Amniotic stem cell (primary cell): ENCODE measurements at regions not wholly inside any gene's neighbourhood (a gene's known extent, or its start where the extent isn't known, plus 50 kb on each side); places are given as distances from the start of the nearest gene placed in this dataset.

Experiments used
- DNase-seq: peaks from one replicate; lab custom pipeline; 2025; lab: John Stamatoyannopoulos, UW

DNA sequence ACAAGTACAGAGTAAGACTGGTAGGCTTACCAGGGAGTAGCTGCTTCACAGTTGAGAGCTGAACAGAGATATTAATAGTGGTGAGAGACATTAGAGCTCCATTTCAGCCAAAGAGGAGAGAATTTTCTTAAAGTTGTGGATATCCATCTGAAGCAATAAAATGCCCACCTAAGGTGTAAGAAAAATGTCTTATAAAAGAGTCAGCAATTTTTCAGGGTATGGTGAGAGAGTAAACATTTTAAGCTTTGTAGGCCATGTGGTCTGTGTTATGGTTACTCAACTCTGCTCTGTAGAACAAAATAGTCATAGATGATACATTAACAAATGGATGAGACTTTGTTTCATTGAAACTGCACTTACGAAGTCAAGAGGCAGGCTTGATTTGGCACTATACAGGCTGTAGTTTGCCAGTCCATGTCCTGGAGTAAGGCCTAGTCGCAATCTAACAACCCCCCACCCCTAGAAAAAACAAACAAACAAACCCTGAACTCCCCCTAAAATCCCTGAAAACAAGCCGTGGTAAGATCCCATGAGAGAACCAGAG is 945.4 kb upstream of the SEMA6A start:
- no peak for DNase-seq

DNA sequence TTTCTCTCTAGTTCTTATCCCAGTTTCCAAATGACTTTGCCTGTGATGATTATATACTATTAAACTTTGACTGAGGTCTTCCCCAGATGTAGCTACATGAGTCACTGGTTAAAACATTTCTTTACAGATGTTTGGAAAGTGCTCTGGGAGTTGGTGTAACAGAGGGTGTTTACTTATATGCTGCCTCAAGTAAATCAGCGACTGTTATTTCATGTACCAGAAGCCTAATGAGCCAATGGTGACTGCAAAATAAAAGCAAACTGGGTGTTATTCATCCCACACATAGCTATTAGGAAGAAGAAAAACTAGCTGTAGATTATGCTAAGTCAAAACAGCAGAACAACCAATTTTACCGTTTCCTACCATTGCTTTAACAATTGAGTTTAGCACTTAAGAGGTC is 929.7 kb upstream of the SEMA6A start:
- no peak for DNase-seq

DNA sequence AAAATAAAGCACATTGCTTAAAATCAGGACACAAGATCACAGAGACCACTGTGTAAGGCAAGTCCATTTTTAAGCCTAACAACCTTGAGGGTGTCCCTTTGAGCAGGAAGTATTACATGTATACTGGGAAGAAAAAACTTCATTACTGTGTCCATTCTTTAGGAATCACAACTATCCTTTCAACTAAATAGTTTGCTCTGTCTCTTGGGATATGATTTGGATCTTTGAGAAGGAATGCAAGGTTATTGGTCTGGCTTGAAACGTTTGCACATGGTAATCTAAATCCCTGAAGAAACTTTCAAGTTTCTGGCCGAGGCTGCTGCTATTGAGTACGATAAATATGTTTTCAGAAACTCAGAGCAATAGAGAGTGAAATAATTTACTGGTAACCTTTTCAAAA is 923.0 kb upstream of the SEMA6A start:
- DNase-seq = no peak

DNA sequence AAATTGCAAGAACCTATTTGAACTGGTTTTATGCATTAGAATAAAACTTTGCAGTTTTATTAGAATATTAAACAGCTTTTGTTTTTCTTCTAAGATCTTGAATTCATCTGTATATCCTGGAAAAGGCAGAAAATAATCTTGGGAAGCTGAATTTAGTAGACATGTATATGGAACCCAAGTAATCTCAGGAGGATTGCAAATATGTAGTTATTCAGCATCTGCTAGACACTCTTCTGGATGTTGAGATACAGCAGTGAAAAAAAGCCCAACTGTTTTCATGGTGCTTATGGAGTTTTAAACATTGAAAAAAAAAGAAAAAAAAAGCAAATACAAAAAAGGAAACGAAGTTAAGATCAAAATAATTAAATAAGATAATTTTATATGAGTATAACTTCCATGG is 922.2 kb upstream of the SEMA6A start:
- no peak for DNase-seq

DNA sequence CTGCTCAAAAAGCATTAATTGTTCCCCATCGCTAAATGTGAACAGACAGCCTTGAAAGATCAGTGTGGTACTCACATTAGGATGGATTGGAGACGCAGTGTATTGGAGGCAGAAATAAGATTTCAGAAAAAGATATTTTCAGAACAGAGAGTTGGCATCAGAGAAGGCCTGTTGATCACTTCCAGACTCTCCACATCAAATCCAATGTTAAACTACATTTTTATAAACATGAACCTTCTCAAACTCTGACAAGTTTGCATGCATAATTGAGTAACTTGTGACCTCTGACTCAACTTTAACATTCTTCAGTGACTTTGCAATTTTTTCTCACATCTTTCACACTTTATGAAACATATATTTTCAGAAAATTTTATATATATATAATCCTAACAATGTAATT is 919.6 kb upstream of the SEMA6A start:
- DNase-seq = no peak

DNA sequence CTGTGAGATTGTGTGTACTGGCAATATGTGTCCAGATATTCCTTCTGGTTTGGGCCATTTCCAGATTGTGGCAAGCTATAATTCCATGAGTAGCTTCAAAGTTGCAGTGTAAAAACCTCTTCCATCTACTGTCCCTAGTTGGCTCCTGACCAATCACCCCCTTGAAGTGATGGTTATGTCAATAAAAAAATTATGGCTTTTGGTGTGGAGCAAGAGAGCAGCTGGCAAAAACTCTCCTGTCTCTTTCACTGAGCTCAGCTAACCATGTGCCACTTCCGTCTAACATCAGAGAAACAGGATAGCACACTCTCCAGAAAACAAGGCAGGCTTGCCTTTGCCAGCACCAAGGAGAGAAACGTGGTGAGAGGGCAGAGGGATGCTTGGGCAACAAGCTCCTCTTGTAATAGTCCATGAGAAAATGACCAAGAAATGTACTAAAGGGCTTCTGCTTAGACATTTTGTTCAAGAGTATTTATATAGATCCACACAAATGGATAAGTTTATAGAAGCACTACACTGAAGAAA is 914.4 kb upstream of the SEMA6A start:
- DNase-seq = no peak

DNA sequence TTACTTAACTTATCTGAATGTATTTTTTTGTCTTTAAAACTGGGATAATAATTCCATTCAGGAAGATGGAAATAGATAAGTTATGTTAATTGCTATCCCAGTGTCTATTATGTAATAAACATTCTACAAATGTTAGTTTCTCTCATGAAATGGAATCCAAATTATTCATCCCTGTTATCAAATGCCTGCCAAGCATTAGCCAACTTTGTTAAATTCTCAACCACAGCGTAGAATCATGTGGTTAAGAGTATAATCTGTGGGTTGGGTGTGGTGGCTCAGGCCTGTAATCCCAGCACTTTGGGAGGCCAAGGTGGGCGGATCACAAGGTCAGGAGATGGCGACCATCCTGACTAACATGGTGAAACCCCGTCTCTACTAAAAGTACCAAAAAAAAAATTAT is 912.9 kb upstream of the SEMA6A start:
- no peak for DNase-seq

DNA sequence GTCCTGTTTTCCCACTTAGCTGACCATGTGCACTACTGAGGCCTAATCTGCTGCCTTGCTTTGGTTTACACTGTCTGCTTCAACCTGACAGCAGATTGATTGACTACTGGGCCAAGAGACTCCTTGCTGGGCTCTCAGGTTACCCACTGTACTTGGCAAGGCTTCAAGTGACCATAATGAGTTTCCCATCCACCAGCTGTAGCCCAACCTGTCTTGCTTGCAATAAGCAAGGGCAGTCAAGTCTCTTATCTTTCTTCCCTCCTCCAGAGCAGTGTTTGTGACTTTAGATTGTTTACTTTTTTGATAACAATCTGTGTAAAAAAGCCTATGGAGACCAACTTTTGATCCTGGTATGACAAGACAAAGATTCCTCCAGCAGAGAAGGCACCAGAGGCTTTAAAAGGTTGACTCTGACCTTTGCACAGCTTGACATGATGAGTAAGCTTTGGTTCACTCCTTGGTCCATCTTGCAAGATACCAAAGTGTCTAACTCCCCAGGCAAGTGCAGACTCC is 912.3 kb upstream of the SEMA6A start:
- no peak for DNase-seq

DNA sequence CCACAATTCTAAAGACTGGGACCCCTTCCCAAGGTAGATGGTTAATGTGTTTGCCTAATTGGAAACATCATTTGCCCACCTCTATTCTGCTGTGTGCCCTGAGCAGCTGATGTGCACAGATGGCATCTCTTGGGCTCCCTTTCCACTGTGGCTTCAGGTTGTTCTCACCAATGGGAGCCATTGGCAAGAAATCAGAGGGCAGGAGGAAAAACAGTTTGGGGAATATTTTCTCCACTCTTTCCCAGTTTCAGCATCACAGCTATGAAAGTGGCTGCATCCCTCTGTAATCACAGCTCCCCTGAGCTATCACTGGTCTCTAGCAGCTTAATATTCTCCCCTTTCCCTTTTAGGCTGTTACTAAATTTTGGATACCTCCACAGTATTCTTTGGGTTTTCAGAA is 911.6 kb upstream of the SEMA6A start:
- no peak for DNase-seq

DNA sequence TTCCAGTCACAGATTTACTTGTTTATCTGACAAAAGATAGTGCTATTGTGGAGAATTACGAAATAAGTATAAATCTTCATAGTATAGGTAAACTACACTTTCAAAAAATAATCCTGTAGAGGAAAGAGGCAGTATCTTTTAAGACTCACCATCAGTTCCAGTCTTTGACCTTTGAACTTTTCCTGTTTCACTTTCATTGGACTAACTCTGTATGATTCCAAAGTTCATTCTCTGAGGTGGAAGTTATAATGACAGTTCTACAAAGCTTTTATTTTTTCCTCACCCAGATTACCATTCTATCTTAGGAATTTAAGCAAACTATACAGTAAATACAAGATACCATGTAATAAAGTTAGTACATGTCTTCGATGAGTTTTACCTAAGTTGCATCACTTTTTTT is 901.3 kb upstream of the SEMA6A start:
- DNase-seq = no peak

DNA sequence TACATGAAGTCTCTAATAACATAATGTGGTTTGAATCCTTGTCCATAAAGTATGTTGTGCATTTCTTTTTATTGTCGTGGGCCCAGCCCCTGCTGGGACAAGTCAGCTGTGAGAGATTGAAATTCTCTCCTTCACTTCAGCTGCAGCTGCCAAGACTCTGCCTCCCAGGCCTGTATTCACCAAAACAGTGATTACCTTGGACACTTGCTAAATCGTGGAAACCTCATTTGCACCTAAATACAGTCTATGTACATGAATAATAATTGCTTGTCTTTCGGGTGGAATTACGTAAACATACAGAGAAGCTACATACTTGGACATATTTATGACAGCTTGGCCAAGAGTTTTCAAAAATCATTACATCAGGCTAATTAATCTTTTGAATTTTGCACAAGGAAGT is 898.5 kb upstream of the SEMA6A start:
- no peak for DNase-seq

DNA sequence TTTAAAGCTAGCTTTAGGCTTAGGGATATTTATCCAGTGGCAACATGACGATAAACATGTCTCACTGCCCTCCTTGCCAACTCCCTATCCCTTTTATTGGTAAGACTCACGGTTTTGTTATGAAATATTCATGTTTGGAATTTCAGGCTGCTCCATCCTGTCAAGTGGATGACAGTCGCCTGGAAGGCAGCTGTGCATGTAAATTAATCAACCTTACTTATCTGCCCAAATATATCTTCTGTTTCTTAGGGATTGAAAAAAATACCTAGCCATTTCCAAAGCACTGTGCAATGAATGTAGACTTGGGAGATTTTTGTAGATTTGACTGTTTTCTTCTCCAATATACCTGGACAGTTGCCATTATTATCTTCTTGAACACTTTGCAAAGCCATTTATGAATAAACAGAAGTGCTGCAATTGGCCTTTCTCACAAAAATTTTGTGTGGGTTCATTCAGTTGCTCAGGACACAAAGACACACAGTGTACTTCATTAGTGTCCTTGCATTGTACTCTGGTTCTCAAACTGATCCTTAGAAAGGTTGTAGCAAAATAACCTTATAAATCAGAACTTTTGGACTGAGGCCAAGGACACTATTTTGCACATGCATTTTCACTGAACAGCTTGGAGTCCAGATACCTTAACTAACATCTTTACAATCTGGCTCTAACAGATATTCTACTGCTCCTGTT is 889.4 kb upstream of the SEMA6A start:
- DNase-seq = no peak

DNA sequence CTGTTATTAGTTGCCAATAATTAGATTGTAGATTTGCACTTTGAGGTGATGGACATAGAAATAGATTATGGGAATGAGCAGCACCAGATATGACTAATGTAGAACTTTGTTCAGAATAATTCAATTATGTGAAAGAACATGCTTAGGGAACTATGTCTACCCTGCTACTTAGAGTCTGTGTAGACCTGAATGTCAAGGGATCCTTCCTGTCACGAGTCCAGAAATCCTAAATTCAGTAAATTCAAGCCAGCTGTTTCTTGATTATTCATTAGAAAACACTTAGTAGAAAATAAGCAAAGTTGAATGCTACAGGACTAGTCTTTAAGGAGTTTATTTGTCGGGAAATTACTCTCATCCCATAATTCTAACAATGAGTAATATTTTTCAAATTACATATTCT is 887.3 kb upstream of the SEMA6A start:
- DNase-seq = no peak

DNA sequence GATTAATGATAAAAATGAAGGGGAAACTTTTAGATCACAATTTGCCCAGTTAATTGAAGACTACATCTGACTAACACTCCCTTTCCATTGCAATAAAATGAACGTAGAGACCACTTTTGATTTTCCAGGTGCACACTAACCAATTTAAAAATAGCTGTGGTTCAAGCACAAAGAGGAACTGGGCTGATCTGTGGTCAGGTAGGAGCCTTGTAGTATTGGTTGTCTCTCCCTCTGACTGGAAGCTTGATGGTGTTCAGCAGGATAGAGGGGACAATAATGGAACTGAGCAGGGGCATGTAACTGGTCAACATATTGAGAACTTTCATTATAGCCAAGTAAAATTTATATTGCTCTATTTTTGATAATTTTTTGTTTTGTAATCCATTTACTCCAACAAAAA is 886.8 kb upstream of the SEMA6A start:
- DNase-seq = no peak

DNA sequence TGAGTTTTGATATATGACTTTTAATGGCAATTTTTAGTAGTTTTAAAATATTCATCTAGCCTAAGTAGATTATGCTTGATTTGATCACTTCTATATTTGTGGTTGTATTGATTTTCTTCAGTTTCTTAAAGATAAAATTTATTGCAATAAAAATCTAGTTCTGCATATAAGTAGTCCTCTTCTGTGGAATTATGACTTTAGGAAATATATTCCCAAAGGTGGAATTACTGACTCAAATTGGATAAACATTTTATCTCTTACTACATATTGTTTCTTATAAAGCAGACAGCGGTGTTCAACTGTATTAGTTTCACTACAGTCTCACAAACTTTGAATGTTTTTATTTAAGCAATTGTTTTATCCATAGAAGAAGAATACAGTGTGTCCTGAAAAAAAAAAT is 883.0 kb upstream of the SEMA6A start:
- DNase-seq = no peak

DNA sequence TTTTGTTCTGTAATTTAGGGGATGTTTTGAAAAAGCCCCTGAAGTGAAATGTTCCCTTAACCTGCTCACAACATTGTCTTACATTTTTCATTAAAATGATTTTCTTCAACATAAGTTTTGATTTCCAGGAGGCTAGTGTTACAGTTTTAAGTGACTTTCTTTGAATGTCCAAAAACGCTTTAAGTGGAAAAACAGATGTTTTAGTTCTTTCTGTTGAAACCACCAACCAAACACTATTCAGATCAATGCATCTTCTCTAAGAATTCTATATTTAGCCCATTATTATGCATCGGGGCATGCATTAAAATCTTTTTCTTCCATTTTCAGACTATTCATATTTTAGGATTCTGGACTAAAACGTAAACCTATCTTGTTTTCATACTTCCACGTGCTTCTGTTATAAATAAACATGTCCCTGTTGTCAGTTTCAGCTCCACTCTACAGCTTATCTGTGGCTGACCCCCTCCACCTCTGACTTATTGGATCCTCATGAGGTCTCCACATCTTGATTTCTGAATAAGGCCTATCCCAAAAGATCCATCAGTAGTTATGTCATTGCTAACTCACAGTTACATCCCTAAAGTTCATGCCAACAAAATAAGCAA is 882.3 kb upstream of the SEMA6A start:
- no peak for DNase-seq

DNA sequence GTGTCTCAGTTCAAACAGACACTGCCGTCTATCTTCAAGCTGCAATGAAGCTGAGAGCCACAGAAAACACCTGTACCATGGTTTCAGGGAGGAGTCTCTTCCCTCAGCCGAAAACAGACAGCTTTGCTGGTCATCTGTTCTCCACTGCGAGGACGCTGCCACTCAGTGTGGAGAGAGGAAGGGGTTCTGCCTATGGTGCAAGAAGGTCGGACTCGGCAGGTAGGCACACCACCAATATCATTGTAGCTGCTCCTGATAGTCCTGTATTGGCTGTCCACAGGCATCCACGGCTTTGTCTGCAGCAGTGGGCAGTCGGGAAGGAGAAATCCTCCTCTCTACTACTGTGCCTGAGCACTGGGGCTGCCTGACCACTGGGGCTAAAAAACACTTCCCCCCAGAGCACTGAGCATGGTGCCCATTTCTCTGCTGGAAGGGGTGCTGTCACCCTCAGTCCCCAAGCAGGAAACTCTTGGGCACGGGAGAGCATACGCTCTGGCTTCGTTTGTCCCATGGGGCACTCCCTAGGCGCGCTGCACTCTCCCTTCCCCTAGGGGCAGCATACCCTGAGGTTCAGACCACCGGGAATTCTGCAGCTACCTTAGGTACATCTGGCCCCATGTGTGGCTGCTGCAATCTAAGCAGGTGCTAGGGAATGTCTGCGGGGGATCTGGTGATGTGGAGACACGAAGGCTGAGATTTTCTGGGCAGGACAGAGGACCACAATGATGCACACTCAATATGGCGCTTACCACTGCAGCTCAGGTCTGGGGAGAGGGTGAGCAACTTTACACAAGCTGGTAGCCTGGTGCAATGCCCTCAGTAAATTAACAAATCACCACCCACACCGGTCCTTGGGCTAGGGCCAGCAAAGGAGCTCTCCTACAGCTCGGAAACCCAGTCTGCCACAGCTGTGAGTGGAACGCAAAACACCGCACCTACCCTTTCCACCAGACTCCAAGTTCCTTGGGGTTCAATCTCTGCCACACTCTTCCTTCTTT is 880.9 kb upstream of the SEMA6A start:
- DNase-seq = no peak

DNA sequence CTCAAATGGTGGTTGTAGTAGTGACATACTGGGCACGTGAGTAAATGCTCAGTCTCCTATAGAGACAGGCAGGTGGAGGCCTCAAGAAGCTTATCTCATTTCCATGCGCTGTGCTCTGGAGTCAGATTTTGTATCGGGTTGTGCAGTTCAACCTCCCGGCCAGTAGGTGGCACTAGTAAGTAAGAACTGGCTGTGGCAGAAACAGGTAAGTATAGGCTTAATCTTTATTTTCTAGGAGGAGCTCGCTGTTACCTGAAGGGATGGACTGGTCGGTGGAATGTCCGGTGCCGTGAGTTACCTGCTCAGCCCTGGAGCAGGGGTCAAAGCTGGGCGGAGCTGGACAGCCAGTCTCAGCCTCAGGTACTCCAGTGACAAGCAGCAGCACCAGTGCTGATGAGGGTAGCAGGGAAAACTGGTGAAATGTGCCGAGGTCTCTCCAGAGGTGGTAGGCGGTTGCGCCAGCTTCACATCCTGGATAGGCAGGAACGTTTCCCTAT is 880.1 kb upstream of the SEMA6A start:
- DNase-seq = no peak

DNA sequence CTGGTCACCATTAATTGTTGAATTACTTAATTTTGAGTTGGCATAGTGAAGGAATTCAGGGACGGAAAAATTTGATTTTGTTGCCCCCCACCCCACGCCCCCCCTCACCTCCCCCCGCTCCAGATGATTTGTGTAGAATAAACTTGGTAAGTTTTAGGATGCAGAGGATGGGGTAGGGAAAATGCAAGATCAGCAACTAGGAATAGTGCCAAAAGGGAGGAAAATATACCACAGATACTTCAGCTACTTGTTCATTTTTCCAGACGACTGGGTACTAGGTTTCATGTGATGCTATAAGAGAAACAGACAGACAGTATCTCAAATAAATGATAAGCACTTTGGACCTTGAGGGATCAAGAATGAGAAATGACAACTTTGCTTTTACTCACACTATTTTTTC is 862.2 kb upstream of the SEMA6A start:
- DNase-seq = no peak

DNA sequence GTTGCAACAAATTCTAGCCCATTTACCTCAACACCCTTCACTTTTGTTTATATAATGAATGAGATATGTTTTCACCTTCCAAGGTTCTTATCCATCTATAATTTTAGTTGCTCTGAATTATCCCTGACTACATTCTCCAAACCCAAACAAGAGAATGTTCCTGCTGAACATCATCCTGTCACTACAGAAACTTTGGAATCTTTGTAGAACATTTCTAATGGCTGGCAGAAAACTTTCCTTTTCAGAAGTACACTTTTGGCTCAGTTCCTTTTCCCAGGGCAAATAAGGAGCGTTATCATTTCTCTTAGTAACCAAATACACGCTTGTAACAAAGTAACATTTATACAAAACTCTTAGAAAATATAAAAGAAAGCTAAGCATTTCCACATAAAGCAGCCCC is 860.6 kb upstream of the SEMA6A start:
- no peak for DNase-seq

DNA sequence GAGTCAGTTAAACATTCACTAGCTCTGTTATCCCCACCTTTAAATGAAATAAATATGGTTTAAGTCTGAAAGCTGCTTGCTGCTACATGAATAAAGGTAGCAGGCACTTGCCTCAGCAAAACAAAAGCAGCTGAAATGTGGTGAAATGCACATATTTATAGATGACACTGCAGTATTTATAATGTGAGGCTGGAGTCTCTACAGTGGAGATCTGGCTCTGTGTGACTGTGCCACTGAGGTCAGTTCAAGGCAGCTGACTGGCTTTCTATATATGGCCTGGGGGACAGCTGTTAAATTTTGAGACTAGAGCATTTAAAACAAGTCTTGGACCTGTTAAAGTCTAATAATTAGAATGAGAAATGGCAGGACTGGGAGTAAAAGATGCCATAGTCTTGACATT is 859.6 kb upstream of the SEMA6A start:
- no peak for DNase-seq

DNA sequence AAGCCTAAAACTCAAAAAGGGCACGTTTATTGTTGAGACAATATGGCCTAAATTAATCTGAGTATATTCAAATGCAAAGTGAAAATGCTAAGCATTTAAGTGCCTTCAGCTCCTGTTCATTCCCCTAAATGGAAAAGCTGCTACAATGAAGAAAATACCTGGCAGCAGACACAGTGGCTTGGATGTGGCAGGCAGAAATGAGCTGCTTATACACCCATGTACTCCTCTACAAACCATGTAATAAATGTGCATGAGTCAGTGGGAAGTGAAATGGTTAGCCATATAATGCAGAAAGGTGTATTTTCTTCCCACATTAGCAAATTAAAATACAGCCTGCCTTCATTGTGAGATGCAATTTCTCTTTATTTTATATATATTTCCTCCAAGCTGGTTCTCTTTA is 859.2 kb upstream of the SEMA6A start:
- no peak for DNase-seq
